GM18505 (cell line): ENCODE measurements at regions not wholly inside any gene's neighbourhood (a gene's known extent, or its start where the extent isn't known, plus 50 kb on each side); places are given as distances from the start of the nearest gene placed in this dataset.

ENCODE experiments used
- ATAC-seq: cut with Tn5 transposase; IDR thresholded peaks from one replicate; pipeline ENCODE4 v1.9.1; 2021; ENCODE audit not compliant: unreplicated experiment
- POLR2A ChIP-seq: IDR thresholded peaks from 4 replicates; pipeline ENCODE4 v1.6.1; 2011; ENCODE audit warnings: borderline replicate concordance; ENCODE audit not compliant: insufficient read depth, insufficient read length; ENCODE audit errors: extremely low read depth

DNA sequence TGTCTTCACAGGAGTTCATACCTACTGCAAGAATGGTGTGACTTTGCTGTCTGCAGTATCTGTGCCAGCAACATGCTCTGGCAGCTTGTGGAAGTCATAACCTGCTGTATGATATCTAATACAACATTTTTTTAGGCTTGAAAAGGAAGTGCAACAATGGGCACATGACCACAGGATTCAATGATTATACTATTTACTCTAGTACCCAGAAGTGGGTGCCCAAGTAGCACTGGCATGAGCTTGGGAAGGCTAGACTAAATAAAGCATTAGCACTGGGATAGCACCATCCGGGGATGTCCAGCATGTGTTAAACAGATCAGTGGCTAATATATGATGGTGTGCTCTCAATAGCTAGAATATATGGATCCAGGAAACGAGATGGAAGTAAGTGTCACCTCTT, 98.6 kb upstream of the PDE4B start:
- TF ChIP-seq POLR2A, result no peak
- no peak for ATAC-seq

DNA sequence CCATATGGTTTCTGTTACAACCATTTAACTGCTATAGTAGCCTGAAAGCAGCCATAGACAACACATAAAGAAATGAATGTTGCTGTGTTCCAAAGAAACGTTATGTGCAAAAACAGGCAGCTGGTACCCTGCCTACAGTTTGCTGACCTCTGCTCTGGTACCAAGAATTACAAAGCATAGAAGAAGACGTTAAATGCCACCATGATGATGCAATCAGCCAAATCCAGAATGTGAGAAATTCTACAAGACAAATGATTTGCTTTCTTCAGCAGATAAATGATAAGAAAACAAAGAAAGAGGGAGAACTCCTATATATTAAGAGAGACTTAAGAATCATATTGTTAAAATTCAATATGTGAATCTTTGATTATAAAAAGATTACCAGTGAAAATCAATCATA, 97.8 kb upstream of the PDE4B start:
- TF ChIP-seq POLR2A, result no peak
- no peak for ATAC-seq

DNA sequence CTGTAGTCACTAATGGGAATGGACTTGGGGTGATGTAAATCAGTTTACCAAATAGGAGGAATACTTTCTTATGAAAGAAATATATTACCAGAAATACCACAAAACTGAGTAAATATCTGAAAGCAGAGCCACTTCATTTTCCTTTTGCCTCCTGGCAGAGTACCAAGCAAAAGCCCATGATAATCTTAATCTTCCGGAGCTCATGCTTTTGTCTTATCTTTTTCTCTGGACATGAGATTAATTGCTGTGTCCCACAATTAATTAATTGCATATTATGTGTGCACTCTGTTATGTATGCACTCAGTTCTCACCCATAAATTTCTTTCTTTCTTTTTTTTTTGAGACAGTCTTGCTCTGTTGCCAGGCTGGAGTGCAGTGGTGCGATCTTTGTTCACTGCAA, 94.1 kb upstream of the PDE4B start:
- ATAC-seq, result no peak
- no peak for TF ChIP-seq POLR2A

DNA sequence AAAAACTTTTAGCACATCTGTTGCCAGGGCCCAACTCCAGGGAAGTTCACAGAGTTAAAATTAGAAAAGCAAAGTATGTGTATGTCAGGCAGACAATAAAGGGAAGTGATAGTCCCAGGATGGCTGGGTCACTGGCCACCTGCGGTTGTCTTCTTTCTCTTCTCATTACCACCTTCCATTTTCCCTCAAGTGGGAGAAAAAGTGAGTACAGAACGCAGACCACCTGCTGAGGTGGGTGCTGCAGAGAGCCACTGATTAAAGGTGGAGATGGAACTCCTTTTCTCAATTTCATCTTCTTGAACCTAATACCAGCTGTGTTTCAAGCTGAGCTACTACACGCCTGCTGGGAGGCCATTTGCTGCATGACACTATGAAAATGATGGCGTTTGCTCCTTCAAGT, 88.8 kb upstream of the PDE4B start:
- no peak for ATAC-seq
- TF ChIP-seq POLR2A, result no peak

DNA sequence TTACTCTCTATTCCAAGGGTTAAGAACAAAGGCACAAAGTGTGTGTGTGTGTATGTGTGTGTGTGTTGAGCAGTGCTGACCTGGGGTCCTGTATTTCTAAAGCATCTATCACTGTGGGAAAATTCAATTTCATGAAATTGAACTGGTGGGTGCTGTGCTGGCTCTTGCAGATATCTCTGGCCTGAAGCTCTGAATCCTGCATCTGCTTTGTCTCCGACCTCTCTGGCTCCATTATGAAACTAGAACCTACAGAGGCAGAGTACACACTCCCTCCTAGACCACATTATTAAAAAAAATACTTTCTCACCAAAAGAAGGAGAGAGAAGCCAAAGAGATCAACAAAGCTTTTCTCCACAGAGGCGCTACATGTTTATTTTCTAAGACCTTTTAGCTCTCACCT, 88.4 kb upstream of the PDE4B start:
- TF ChIP-seq POLR2A, result no peak
- ATAC-seq, result no peak

DNA sequence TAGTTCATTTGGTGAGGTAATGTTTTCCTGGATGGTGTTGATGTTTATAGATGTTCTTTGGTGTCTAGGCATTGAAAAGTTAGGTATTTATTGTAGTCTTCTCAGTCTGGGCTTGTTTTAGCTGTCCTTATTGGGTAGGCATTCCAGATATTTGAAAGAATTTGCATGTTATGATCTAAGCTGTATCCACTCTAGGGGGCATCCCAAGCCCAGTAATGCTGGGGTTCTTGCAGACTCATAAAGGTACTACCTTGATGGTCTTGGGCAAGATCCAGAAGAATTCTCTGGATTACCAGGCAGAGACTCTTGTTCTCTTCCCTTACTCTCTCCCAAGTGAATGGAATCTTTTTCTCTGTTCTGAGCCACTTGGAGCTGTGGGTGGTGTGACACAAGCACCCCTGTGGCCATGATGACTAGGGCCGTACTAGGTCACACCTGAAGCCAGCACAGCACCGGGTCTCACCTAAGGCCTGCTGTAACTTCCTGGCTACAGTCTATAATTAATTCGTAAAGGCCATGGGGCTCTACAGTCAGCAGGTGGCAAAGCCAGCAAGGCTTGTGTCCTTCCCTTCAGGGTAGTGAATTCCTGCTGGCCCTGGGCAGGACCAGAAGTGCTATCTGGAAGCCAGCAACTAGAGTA, 74.8 kb upstream of the PDE4B start:
- no peak for ATAC-seq
- no peak for TF ChIP-seq POLR2A

DNA sequence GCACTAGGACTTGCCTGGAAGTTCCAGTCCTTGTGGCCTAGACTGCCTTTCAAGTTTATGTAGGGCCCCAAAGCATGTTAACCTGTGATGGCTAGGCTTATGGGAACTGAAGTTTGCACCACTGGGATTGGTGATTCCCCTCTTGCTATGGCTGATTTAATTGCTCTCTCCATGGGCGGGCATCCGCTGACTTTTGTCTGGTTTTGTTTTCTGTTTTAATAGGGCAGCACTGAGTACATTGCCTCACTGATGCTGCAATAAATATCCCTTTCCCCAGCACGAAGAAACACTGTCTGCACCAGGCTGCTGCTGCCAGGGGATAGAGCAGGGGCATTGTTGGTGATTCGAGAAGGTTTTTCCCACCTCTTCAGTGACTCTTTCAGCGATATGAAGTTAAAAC, 73.3 kb upstream of the PDE4B start:
- no peak for ATAC-seq
- no peak for TF ChIP-seq POLR2A

DNA sequence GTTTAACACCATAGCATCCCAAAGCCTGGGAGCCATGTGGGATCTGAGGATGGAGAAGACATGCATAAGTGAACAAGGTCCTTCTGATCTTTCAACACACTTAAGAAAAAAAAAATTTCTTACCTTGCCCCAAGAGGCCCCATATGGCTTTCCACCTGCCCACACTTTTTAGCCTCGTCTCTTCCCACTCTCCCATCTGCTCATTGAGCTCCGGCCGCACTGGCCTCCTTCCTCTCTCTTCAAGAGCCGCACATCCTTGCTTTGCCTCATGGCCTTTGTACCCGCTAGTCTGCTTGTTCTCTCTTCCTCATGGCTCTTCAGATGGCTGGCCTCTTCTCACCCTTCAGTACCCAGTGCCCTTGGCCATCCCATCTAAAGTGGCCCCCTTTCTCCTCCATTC, 70.2 kb upstream of the PDE4B start:
- TF ChIP-seq POLR2A, result no peak
- no peak for ATAC-seq

DNA sequence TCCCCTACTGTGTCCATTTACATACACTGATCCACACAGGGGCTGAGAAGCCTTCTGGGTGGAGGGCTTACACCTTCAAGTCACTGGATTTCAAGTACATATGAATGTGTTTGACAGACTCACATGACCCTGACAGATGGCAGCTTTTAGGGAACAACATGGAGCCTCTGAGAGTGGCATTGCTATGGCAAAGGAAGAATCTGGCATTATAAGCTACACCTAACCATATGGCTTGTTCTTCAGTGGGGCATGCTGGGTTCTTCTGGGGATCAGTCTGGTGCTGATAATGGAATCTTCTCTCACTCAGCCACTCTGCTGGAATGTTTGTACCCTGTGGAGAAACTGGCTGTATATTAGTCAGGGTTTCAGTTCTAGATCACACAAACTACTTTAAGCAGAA, 68.5 kb upstream of the PDE4B start:
- ATAC-seq, result no peak
- no peak for TF ChIP-seq POLR2A

DNA sequence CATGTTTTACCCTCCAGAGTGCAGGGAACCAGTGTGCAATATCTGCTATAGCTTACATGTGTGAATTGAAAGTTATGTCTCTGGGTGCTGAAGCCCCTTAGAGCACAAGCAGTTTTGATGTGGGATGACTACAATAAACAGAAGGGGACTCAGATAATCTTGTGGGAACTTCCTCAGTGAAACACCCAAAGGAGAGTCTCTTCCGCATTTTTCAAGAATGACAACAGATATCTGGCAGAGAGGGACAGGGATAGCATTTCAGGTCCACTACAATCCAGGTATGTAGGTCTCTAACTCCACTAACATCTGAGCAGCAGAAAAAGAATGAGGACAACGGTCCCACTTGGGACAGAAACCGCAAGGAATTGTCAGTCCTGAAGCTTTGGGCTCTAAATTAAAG, 67.6 kb upstream of the PDE4B start:
- no peak for TF ChIP-seq POLR2A
- ATAC-seq, result no peak

DNA sequence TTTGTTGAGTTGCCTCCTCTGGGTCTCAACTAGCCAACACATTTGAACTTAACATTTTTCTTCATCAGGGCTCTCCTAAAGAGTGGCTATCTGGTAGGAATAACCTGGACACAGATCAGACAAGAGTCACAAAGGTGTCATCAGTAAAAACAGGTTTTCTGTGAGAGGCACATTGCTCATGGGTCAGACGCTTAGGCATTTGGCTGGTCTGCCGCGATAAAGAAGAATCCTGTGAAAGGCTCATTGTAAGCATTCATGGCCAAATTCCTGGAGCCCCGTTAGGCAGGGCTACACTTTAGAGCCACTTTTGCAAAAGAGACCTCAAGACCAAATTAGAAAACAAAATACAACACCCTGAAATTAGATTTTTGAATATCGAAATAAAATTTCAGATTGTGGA, 64.2 kb upstream of the PDE4B start:
- no peak for TF ChIP-seq POLR2A
- ATAC-seq, result no peak

DNA sequence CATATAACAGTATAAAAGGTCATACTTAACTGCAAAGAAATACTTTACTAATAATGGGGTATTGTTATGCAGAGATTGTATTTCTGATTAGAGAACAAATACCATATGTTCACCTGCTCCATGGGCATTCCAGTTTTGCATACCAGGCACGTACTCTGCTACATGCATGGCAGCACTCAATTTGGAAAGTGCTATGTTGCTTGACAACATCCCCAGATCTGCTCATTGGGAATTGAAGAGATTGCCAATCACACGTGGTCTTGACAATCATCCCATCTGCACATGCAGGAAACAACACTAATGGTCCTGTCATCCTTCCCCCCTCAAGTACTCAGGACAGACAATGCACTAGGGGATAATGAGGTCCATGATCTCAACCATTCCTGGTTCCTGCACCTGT, 63.4 kb upstream of the PDE4B start:
- no peak for TF ChIP-seq POLR2A
- ATAC-seq, result no peak

DNA sequence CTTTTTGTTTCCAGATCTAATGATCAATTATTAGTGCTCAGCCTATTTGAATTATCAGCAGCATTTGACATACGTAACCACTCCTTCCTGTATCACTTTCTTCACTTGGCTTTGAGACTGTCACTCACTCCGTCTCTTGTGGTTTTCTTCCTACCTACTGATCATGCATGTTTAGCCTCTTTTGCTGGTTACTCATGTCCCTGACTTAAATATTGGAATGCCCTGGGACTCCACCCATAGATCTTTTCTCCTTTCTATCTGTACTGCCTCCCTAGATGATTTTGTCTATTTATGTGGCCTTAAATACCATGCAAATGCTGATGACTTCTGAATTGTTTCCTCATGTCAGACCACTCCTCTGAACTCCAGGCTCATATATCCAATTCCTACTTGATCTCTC, 57.7 kb upstream of the PDE4B start:
- no peak for TF ChIP-seq POLR2A
- no peak for ATAC-seq

DNA sequence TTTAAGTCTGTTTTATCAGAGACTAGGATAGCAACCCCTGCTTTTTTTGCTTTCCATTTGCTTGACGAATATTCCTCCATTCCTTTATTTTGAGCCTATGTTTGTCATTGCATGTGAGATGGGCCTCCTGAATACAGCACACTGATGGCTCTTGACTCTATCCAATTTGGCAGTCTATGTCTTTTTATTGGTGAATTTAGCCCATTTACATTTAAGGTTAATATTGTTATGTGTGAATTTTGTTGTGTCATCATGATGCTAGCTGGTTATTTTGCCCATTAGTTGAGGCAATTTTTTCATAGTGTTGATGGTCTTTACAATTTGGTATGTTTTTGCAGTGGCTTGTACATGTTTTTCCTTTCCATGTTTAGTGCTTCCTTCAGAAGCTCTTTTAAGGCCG, 50.7 kb upstream of the PDE4B start:
- no peak for ATAC-seq
- TF ChIP-seq POLR2A, result no peak
